GM18907 (cell line): ENCODE measurements at regions not wholly inside any gene's neighbourhood (a gene's known extent, or its start where the extent isn't known, plus 50 kb on each side); places are given as distances from the start of the nearest gene placed in this dataset.

ENCODE experiments used
- ATAC-seq: cut with Tn5 transposase; IDR thresholded peaks from one replicate; pipeline ENCODE4 v1.9.1; 2021; ENCODE audit warnings: mild to moderate bottlenecking, moderate library complexity; ENCODE audit not compliant: unreplicated experiment

DNA sequence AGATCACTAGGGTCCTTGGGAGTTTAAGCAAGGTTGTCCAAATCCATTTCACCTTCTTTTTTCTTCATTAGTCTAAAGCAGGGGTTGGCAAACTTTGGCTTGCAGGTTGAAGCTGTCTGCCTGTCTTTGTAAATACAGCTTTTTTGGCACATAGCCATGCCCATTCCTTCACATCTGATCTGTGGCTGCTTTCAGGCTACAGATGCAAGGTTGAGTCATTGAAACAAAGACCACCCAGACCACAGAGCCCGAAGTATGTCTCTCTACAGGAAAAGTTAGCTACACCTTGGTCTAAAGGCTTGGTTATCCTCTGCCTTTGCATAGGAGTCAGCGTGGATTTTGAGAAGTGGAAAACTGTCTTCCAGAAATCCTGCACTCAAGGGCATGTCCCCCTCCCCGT, 238.1 kb upstream of the STS start:
- ATAC-seq = no peak

DNA sequence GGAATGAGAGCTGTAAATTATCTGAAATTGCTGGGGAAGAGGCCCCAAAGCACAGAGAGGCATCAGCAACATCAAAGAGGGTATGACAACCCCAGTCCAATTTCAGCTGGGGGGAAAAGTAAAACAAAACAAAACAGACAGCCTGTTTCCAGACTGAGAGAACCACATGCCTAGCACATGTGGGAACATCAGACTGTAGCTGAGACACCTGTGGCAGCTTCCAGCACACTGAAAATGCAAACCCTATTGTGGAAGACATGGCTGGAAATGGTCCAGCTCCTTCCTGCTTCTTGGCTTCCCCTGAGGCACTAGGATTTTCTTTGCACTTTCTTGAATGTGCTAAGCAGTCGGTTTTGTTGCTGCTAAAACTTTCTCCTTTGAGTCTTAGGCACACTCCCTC, 240.9 kb upstream of the STS start:
- ATAC-seq = no peak

DNA sequence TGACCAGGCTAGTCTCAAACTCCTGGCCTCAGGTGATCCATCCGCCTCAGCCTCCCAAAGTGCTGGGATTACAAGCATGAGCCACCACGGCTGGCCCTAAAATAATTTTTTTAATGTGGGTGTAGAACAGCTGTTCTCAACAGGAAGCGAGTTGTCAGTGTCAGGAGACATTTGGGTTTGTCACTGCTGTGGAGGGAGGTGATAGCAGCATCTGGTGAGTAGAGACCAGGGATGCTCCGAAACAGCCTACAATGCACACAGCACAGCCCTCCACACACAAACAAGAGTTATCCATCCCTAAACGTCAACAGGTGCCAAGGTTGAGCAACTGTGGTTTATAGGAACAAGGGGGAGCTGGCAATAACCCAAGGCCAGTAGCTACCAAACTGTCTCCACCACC, 243.4 kb upstream of the STS start:
- no peak for ATAC-seq

DNA sequence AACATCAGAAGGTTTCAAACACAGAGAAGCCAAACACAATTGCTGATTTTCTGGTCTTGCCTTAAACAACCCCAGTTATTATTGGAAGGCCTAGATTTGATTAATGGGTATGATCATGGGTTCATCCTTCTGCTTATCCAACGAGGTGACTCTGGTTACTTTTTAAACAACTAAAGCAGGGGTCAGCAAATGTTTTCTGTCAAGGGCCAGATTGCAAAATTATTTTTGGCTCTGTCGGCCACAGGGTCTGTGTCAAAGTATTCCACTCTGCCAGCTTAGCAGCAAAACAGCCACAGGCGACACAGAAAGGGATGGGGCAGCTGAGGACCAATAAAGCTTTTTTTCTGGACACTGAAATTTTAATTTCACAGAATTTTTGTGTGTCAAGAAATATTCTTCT, 249.1 kb upstream of the STS start:
- ATAC-seq = no peak

DNA sequence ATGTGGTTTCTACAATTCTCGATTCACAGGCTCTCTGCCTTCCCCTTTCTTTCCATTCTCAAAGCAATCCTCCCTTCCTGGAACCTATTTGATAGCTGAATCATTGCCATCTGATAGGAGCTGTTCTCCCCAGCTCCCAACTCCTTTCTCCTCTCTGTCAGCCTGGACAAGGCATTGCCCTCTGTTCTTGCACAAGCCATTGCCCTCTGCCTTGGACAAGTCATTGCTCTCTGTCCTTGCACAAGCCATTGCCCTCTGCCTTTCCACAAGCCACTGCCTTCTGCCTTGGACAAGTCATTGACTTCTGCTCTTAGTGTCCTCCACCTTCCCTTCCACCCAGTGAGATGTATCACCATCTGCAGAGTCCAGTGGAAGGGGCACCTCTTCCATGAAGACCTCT, 256.1 kb upstream of the STS start:
- no peak for ATAC-seq

DNA sequence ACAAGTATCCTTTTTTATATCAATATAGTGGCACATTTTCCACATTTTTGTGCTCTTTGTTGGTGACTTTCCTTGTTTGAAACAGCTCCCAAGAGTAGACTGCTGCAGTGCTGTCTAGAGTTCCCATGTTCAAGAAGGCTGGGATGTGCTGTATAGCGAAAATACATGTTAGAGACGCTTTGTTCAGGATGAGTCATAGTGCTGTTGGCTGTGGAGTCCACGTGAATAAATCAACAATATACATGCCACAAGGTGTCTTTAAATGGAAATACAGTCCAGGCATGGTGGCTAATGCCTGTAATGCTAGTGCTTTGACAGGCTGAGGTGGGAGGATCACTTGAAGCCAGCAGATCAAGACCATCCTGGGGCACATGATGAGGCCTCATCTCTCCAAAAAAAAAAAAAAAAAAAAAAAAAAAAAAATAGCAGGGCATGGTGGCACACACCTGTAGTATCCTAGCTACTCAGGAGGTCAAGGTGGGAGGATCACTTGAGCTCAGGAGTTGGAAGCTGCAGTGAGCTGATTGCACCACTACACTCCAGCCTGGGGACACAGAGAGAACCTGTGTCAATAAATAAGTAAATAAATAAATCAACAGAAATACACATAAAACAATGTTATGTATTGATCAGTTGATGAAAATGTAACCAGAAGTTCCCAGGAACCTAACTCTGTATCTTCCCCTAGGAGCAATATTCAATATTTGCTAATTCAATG, 256.8 kb upstream of the STS start:
- ATAC-seq = no peak

DNA sequence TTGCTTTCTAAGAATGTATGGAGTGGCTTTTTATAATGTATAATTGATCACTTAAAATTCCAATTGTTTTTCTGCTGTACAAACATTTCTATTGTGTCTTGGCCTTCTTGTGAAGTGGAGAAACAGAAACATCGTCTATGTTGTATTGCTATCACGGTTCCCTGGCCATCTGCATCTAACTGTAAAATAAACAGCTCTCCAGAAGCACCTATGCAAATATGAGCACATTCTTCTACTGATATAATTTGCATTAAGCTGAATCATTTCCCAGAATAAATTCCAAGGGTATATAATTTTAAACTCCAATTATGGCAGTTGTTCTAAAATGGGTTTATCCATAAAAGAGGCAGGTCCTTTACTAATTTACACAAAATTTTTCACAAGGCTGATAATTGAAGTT, 261.6 kb upstream of the STS start:
- no peak for ATAC-seq

DNA sequence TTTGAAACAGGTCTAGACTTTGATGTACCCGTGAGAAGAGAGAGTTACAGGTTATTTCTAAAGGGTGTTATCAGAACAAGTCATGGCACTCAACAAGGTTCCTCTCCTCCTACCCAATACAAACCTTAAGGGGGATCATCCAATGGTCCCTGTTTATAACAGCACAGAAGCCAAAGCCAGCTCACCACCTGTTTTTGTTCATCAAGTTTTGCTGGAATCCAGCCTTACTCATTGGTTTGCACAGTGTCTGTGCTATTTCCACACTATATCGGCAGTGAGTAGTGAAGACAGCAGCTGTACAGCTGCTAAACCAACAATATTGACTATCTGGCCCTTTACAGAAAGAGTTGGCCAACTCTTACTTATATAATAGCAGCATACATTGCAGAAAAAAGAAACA, 262.1 kb upstream of the STS start:
- no peak for ATAC-seq

DNA sequence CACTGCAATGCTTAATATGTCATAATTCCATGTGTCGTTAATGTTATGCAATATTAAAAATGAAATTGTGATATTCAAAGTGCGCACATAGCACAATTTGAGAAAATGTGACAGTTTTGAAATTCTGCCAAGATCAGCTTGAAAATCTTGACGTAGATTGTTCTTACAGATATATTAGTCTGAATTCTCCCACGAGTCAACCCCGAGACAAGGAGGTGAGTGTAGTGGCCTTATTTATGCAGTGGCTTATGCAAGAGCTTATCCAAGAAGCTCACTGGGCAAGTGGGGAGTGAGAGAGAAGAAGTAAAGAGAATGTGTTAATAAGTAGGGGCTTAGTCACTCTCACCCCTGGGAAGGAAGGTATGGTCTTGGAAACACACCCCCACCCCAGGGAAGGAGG, 286.1 kb upstream of the STS start:
- ATAC-seq = no peak

DNA sequence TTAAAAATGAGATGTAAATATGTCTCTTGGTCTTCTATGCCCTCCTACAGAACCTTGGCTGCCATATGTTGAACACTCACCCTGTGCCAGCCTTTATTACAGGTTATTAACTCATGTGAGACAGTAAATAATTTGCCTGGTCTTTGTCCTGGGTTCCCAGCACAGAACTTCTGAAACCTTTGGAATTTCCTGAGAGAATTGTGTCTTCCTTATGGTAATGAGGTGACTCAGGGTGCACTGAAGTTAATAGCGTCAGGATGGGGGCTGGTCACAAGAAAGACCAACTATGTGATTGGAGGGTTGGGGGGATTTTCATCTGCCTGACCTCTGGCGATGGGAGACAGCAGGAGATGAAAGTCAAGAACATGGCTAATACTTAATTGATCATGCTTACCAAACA, 289.8 kb upstream of the STS start:
- no peak for ATAC-seq

DNA sequence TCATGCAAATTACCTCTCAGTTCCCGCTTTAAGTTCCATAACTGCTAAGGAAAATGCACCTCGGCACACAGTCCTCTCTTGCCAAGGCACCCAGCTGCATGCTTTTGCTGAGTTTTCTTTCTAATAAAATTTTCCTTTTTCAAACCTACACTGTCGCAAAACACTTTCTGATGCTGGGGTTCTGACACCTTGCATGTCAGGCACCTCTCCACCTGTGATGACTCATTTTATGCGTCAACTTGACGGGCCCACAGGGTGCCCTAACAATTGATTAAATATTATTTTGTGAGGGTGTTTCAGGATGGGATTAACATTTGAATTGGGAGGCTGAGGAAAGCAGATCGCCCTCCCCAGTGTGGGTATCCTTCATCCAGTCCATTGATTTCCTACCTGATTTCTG, 291.0 kb upstream of the STS start:
- no peak for ATAC-seq

DNA sequence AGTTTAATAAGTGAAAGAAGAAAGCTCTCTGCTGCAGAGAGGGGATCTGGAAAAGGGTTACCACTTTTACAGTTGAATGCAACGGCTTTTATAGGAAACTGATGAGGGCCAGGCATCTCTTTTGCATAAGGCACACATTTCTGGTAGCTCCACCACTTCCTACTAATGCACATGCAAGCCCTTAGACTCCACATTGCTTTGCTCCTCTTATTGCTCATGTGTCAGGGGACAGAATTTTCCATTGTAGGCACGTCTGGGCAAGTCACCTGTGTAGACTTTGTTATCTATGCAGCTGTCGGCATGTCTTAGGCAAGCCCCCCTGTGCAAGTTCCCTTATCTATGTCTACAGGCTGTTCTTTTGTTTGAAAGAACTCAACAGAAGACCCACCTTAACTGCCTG, 294.6 kb upstream of the STS start:
- peak; percentile 63 for ATAC-seq

DNA sequence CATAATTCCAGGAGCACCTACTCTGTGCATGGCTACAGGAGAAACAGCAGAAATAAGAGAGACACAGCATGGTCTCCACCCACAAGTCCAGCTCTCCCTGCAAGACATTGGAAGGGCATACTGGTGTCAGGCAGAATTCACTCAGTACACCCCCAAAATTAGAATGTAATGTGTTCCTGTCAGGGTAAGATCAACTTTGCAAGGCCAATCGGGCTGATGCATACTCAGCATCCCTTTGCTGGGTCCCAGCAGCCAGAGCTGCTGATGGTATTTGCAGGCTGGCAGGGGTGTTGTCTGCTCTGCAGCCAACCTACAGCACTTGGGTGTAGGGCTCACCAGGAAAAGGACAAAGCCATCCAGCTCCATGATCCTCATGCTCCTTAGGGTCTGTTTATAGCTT, 295.4 kb upstream of the STS start:
- no peak for ATAC-seq

DNA sequence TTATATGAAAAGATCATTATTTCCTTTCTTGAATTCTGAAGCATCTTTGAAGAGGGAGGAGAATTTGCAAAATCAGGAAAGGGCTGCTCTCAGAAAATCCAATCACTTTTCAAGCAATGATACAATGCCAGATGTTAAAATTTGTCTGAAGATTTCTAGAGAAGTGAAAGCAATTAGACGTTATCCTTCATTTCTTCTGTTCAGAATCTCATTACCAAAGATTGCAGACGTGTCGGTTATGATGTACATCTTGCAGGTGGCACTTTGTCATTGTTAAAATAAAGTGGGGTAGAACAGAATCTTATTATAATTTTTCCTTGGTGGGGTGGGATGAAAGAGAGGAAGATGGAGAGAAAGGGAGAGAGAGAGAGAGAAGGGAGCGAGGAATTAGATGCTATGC, 296.4 kb upstream of the STS start:
- no peak for ATAC-seq

DNA sequence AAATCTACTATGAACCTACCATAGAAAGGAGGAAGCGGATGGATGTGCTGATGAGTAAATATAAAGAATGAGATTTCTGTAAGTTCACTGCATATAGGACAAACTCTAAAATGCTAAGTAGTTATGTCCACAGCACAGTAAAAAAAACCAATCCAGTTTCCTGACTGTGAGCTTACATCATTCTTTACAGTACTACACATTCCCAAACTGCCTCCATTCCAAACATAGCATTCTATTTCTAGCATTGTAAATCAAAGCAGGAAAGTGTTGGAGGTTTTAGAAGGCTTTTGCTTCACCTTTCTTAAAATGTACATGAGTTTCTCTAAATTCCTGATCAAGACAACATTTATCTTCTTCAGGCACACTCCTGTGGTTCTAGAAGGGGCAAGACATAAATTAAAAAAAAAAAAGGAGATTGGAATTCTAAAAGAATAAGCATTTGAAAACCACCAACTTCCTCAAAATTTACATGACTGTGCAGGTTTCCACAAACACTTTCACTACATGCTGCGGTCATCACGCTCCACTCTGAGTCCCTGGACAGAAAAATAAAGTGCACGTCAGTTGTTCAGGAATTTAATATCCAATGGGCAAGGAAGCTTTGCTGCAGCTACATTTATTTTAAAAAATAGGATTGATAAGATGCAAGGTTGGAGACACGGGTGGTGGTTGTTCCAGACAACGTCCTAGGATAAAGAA, 297.6 kb upstream of the STS start:
- ATAC-seq = no peak

DNA sequence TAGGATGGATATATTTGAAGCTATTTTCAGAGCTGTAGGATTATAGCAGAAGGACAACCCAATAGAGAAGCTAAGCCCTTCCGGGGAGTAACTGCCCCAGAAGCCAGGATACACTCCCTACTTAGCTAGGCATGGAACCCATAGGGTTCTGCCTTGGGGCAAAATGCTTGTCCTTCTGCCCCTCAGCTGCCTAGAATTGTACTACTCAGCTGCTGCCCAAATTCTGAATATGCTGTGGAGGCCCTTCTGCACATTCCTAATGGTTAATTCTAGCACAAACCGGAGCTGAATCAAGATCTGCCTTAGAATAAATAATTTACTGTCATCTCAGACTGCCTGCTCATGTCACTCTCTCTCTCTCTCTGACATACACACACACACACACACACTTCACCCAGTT, 297.7 kb upstream of the VCX3A start:
- no peak for ATAC-seq

DNA sequence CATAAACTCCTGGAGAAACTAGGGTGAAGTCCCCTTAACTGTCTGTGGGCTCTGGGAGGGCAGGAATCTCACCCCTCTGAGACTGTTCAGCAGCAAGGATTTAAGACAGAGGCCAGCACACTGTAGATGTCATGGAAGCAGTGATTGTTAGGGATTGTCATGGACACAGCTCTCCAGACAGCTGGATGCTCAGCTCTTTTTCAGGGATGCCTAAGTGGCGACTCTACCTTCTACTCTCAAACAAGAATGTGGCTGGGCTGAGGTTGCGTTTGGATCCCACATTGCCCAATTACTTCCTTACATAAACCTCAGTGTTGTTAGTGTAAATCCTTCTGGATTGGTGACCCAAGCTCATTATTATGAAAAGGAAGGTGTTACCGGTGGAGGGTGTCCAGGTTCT, 291.9 kb upstream of the VCX3A start:
- ATAC-seq = no peak

DNA sequence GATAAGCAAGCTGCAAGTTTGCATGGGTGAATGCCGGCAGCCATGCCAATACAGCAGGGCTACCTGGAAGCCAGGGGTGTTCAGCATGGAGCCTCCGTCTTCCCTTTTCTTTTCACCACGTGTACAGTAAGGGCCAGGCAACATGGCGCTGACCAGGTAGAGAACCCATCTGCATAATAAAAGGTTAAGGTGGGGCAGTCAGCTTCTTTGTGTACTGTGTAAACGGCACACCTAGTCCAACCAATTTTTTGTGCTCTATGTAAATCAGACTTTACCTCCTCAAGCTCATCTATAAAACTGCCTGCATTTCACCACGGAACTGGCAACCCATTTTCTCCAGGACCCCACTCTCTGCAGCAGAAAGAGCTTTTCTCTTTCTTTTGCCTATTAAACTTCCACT, 286.8 kb upstream of the VCX3A start:
- no peak for ATAC-seq

DNA sequence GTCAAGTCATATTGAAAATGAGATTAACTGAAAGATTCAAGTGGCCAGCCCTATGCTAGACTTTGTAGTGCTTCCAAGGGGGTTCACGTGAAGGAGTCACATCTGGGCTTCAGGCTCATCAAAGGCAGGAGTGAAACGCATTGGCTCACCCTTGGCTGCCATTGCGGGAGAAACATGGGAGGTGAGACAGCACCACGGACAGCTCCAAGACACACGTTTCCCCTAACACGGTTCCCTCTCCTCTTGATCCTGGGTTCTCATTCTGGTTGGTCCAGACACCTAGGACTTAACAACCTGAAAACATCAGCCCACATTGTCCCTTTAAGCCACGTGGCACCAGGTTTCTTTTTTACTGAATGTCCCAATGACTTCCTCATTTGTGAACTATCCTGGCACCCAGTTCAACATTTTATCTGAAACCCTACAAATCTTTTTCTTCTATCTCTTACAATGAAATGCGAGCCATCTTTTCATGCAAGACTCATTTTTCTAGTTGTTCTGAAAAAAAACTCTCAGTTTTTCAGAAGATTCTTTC, 279.0 kb upstream of the VCX3A start:
- no peak for ATAC-seq

DNA sequence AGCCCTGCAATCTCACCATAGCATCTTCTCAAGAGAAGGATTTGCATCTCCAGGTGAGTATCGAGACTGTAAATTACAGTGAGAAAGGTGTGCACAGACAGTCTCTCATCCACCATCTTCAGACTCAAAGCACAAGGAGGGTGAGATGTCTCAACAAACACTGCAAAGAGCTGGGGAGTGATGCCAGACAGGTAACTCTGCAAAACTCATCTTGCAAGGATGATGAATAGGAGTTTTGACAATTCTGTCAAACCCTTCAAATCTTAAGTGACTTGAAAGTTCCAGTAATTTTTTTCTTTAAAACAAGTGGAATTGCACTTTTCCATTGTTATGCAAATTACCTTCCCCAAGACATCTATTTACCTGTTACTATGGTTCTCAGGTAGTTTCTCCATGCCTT, 277.2 kb upstream of the VCX3A start:
- ATAC-seq = no peak

DNA sequence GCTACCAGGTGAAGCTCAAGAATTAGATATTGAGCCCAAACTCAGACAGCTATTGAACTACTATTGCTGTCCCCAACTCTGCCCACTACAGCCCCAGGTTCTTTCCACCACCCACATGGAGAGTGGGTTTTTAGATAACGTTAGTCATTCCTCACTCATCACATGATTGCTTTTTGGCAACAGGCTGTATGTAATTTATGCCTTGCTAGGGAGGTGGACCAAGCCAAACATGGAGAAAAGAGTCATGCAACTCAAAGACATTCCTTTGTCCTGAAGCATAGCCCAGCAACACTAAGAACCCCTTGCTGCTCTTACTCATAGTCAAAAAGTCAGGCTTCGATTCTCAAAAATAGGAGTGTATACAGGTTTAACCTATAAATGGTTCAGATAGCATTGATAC, 275.9 kb upstream of the VCX3A start:
- no peak for ATAC-seq

DNA sequence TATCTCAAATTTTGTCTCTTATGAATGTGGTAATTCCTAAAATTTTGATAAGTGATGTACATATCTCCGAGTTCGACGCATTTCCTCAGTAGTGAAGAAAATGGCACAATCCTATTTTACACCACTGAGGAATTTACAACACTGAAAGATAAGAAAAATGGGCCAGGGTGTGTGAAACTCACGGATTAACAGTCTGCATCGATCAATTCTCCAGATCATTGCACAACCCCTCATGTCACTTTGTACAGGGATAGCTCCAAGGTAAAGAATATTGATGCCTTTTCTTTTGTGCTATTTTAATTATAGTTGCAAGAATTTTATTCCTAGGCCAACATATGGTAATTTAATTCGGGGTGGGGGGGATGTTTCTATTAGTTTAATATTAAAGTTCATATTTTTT, 268.7 kb upstream of the VCX3A start:
- ATAC-seq = no peak

DNA sequence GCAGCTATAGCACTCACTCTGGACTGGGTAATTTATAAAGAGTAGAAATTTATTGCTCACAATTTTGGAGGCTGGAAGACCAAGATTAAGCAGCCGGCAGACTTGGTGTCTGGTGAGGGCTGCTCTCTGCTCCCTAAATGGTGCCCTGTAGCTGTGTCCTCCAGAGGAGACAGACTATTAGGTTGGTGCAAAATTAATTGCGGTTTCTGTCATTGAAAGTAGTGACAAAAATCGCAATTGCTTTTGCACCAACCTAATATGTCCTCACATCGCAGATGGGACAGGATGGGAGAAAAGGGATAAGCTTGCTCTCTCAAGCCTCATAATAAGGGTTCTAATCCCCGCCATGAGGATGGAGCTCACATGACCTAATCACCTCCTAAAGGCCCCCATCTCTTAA, 258.1 kb upstream of the VCX3A start:
- no peak for ATAC-seq
